HG03521 (cell line): ENCODE measurements at regions not wholly inside any gene's neighbourhood (a gene's known extent, or its start where the extent isn't known, plus 50 kb on each side); places are given as distances from the start of the nearest gene placed in this dataset.
"Not testable (repeated sequence)": the region's sequence is repeated elsewhere in the genome, so short reads cannot be mapped to it uniquely, and the experiment has no call there.

Experiments
- ATAC-seq: cut with Tn5 transposase; IDR thresholded peaks from one replicate; pipeline ENCODE4 v1.9.1; 2021; ENCODE audit warnings: mild to moderate bottlenecking, moderate library complexity; ENCODE audit not compliant: unreplicated experiment

- no peak for ATAC-seq
These were observed 166.8 kb upstream of the CARMIL1 start for GRCh38 chr6:25112322-25112773.

- no peak for ATAC-seq
These were observed 165.7 kb upstream of the CARMIL1 start for GRCh38 chr6:25113436-25113835.

- no peak for ATAC-seq
These were observed 161.1 kb upstream of the CARMIL1 start for GRCh38 chr6:25118038-25118437.

GRCh38 chr6:25121186-25121585, 158.0 kb upstream of the CARMIL1 start:
- ATAC-seq = no peak

GRCh38 chr6:25122001-25122400, 157.2 kb upstream of the CARMIL1 start:
- no peak for ATAC-seq

- no peak for ATAC-seq
These were observed 156.4 kb upstream of the CARMIL1 start for GRCh38 chr6:25122622-25123237.

- ATAC-seq = no peak
These were observed 154.9 kb upstream of the CARMIL1 start for GRCh38 chr6:25124216-25124715.

GRCh38 chr6:25125736-25126135, 153.4 kb upstream of the CARMIL1 start:
- ATAC-seq = no peak

- ATAC-seq = no peak
These were observed 151.9 kb upstream of the CARMIL1 start for GRCh38 chr6:25127076-25127837.

GRCh38 chr6:25130518-25130917, 148.7 kb upstream of the CARMIL1 start:
- ATAC-seq = no peak

- ATAC-seq = no peak
These were observed 146.2 kb upstream of the CARMIL1 start for GRCh38 chr6:25132934-25133333.

- no peak for ATAC-seq
These were observed 145.6 kb upstream of the CARMIL1 start for GRCh38 chr6:25133568-25133967.

GRCh38 chr6:25136854-25137253, 142.3 kb upstream of the CARMIL1 start:
- no peak for ATAC-seq

GRCh38 chr6:25137480-25137879, 141.7 kb upstream of the CARMIL1 start:
- peak; percentile 9 for ATAC-seq

GRCh38 chr6:25137916-25138232, 141.3 kb upstream of the CARMIL1 start:
- no peak for ATAC-seq

GRCh38 chr6:25138233-25138933, 140.8 kb upstream of the CARMIL1 start:
- ATAC-seq = peak; percentile 85

- no peak for ATAC-seq
These were observed 140.2 kb upstream of the CARMIL1 start for GRCh38 chr6:25138934-25139415.

- not testable (repeated sequence) for ATAC-seq
These were observed 139.6 kb upstream of the CARMIL1 start for GRCh38 chr6:25139608-25140007.

- no peak for ATAC-seq
These were observed 136.7 kb upstream of the CARMIL1 start for GRCh38 chr6:25142506-25142905.

- no peak for ATAC-seq
These were observed 134.3 kb upstream of the CARMIL1 start for GRCh38 chr6:25144919-25145318.

- peak; percentile 94 for ATAC-seq
These were observed 132.0 kb upstream of the CARMIL1 start for GRCh38 chr6:25147223-25147622.

- ATAC-seq = no peak
These were observed 129.1 kb upstream of the CARMIL1 start for GRCh38 chr6:25150031-25150430.
